Activated effector memory CD4-positive, alpha-beta T cell treated with anti-CD3 and anti-CD28 coated beads, Interleukin-2, amount 50 U/mL, for 16 hours (primary cell): ENCODE measurements at regions not wholly inside any gene's neighbourhood (a gene's known extent, or its start where the extent isn't known, plus 50 kb on each side); places are given as distances from the start of the nearest gene placed in this dataset.
"Not testable (repeated sequence)": the region's sequence is repeated elsewhere in the genome, so short reads cannot be mapped to it uniquely, and the experiment has no call there.

Experiments
- DNase-seq: peaks from one replicate; pipeline ENCODE4 v3.0.0-alpha.2; 2020

DNA sequence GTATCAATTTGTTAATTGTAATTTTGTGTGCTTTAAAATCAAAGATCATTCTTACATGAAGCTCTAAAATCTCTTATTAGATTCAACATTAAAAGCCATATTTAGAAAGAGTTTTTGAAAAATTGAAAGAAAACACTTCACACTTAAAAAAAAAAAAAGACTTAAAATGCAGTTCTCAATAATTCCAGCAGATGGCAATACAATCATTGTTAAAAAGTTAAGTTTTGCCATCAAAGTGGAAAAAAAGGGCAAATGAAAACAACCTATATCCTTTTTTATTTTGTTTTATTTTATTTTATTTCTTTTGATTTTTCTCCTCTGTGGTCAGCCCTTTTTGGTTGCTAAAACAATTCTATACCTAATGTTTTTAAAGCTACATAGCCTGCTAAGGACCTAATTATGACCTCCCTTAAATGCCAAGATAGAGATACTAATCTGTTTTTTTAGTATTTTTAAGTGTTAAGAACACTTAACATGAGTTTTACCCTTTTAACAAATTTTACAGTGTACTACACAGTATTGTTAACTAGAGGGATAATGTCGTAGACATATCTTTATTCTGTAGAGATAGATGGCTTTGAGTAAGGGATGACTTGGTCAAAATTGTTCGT is 154.2 kb upstream of the DAB2 start:
- no peak for DNase-seq

DNA sequence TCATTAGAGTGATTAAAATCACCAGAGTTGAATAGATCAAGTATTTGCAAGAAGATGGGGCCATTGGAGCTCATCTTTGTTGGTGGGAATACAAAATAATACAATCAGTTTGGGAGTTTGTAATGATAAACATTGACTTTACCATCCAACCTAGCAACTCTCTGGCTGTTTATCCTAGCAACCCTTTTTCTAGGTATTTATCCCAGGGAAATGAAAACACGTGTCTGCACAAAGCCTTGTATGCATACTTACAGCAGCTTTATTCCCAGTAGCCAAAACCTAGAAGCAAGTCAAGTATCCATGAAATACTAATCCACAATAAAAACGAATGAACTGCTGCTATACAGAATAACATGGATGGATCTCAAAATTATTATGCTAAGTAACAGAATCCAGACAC is 152.7 kb upstream of the DAB2 start:
- DNase-seq: no peak

DNA sequence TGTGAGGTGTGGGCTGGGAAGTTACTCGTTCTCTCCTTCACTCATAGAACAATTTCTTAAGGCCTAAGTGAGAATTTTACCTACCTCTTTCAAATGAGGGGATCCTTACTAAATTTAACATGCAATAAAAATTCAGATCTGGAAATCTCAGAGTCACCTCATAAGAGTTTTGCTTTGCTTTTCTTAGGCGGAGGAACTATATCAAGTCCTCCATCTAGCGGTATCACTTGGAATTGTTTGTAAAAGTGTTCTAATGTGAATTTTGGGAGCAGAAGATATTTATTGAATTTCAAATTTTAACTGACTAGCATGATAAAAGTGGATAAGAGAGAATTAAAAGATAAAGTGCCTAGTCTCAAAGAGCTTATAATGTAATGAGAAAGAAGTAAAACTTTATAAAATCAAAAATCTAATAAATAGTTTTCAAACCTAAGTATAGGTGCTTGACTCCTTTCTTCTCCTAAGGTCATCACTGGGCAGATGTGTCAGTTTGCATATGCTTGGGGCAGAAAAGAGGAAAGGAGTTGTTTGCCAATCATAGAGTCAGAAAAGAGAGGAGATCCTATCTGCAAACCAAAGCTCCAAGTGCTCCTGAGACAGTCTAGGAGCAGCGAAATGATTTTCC is 145.7 kb upstream of the DAB2 start:
- DNase-seq: no peak

DNA sequence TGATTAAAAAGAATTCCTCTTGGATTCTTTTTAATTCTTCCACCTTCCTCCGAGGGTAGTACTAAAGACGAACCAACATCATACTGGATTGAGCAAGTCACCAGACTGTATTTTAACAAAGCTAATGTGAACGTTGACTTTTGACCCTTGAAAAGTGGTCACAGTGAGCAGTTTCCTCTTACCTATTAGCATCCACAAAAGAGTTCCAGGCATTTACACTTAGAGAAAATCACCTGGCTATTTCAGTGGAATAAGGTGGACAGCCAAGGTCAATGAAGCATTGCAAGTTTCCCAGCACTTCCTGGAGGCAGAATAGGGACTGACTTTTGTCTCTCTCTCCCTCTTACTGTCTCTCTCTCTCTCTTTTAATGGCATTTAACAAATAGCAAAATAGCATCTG is 145.1 kb upstream of the DAB2 start:
- no peak for DNase-seq

DNA sequence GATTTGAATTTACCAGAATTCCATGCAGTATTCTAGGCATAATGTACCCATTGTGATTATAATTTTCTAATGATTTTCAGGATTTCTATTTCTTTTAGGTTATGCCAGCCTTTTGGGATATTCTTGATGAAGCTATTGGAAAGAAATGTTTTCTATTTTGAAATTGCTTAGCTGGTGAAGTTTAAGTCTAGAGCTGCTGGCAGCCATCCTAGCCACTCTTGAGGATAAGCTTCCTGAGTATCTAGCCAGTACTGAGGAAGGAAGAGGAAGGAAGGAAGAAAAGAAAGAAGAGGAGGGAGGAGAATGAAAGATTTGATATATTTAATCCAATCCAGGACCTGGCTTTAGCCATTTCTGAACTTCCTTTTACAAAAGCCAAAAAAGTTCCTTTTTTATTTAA is 142.1 kb upstream of the DAB2 start:
- no peak for DNase-seq

DNA sequence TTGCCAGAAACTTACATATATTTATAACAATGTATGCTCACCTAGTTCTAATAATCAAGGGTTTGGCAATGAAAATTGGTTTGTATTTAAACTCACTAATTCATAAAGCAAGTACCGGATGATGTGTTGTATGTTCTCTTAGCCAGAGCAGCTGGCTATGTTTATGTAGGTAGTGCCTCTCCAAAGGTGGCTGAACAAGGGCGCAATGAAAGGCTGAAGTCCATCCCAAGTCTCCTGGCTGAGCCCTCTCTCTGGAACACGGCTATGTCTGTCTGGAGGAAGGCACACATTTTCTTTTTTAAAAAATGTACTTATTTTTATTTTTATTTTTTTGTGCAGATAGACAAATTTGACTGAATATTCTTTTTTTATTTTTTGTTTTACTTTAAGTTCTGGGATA is 141.2 kb upstream of the DAB2 start:
- DNase-seq: no peak

DNA sequence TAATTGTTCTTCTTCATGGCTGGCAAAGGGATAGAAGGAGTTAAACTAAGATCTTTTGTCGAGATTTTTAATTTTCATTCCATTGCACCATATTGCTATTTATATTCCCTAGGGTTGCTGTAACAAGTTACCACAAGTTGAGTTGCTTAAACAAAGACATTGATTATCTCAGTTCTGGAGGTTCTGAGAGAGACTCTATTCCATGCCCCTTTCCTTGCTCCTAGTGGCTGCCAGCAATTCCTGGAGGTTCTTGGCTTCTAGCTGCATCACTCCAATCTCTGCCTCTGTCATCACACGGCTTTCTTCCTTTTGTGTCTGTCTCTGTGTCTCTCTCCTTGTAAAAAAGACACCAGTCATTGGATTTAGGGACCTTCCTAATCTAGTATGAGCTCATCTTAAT is 136.6 kb upstream of the DAB2 start:
- DNase-seq: no peak

DNA sequence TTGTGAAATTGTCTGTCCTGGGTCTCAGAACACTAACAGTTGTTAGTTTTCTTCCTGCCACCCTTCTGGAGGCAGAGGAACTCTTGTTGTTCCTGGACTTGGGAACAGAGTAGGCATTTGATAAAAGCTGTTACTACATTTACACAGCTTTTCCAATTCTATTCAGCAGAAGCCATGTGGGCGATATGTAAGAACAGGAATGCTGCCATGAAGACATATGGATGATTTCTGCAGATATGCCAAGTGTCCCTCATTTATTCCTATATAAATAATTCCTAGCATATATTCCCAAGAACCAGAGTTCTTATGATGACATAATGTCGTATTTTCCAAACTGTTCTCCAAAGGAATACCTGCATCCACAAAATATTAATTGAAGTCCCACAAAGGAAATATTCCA is 135.9 kb upstream of the DAB2 start:
- DNase-seq: no peak

DNA sequence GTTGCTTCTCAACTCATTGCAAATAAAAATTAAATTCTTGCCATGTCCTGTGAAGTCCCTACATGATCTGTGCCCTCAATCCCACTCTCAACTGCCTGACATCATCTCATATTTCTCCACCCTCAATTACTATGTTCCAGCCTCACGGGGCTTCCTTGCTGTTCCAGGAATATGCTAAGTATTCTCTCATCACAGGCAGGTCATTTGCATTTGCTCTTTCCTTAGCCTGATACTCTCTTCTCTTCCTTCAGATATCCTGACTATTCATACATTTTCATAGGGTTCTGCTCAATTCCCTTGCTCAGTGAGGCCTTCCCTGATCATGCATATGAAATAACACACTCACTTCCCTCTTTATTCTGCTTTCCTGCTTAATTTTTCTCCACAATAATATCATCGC is 135.1 kb upstream of the DAB2 start:
- DNase-seq: no peak

DNA sequence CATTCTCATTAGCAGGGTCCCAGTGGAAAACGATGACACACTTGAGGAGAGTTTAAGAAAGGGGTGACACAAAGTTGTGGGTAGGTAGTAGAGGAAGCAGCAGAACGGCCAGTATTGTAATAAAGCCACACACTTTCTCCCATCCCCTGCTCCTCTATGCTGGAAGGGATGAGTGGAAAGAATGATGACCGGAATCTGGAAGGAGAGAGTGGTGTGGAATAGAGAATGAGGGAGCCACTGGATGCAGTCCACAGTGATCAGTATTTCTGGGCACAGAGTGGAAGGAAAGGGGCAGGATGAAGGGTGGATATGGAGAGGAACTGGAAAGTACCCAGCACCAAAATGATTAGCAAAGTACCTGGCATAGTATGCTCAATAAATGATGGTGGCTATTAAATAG is 133.8 kb upstream of the DAB2 start:
- no peak for DNase-seq

DNA sequence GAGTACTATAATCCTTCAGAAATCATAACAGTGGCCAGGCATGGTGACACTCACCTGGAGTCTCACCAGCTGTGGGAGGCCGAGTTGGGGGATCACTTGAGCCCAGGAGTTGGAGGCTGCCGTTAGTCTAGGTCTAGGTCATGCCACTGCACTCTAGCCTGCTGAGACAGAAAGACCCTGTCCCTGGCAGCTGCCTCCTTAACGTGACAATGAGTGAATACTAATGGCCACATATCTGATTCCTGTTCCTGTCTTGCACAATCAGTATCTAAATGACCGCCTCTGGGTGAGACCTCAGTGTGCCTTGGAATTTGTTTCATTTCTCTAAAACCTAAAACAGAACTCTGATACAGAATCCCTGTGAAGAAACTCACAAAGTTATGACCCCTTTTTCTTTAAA is 131.0 kb upstream of the DAB2 start:
- no peak for DNase-seq

DNA sequence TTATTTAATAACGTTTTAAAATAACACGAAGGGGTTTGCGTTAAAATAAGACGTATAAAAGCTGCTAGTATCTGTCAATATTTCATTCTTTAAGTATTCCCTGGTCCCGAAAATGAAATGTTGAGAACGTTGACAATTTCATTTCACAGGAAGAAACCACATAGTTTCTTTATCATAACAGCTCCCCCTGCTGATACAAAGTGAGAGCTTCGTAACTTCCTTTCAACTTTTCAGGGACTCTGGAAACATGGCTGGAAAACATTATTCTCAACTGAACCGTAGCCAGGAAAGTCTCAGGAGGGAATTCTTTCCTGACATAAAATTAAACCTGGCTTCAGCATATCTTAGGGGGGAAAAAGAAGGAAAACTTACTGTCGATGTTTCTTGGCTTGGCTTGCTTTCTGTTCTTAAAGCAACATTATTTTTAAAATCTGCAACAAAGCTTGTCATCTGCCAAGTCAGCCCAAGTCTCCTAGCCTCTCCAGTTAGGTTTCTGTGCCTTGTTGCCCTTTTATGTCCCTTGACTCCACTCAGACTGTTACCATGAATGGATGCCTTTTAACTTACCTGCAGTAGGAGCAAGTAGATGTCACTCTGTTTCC is 122.9 kb upstream of the DAB2 start:
- DNase-seq: no peak

DNA sequence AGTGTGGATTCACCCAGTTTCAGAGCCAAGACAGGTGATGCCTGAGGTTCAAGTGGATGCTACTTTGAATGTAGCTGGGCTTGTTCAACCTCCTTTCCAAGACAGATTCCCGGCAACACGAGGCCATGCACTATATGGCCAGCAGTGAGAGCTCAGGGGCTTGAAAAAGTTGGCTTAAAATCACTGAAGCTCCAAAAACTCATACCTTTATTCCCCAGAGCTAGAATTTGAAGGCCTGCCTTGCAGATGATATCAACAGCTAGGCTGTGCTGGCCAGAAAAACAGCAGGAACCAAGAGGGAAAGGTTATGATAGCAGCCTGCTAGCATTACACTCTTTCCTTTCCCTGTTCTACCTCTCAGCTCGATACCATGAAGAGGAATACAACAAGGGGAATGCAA is 120.2 kb upstream of the DAB2 start:
- DNase-seq: no peak

DNA sequence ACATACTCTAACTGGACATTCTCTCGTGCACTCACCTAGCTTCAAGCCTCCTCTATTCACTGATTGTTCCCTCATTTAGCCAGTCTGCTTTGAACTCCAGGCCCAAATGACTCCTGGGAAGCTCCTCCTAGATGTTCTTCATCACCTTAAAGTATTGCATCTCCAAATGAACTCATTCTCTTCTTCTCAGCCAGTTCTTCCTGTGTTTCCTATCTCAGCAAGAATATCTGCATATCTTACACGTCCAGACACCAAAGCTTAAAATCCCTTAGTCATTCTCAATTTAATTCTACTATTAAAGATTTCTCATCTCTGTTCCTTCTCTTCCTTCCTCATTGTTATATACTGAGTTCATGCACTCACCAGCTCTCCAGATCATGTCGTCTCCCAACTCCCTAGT is 118.6 kb upstream of the DAB2 start:
- no peak for DNase-seq

DNA sequence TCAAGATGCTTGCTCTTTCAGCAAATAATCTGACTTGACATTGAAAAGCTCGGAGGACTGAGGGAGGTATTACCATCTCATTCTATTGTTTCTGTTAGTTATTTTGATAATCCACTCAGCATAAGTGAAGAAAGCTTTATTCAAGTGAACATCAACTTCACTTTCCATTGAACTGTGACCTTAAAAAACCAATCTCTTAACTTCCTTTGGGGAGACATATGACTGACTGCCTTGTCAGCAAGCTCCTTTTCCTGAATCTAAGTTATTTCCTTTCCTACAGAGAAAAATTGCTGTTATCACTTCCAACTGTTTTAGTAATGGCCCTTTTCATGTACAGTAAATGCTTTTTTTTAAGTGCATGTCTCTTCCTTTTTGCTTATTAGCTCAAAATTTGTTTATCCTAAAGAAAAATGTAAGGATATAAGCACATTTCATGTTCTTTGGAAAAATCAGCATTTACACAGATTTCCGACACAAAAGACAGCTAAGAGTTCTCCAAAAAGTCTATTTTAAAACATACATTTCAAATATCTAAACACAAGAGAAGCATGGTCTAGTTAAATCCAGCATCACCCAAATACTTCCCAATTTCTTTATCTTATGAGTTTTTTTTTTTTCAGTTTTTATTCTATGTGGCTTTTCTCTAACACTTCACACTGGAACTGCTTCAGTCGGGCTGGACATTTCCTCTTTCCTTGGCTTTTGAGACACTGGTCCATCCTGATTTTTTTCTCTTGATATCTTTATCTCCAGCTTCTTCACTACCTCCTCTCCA is 117.9 kb upstream of the DAB2 start:
- DNase-seq: no peak

DNA sequence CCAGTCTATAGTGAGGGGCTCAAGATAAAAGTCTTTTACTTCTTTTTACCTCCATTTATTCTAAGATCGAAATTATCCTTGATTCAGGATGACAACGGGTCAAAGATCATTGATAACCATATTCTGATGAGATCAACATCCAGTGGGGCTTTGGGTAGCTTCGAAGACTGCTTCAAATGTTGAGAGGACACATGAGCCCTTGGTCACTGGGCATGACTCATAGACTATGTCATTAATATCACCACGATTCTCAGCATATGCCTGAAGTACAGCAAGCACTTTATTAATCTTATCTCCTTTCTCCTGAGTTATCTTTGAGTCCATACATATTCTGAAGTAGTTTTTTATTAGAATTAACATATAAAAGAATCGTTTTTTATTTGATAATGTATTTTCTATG is 117.1 kb upstream of the DAB2 start:
- no peak for DNase-seq

DNA sequence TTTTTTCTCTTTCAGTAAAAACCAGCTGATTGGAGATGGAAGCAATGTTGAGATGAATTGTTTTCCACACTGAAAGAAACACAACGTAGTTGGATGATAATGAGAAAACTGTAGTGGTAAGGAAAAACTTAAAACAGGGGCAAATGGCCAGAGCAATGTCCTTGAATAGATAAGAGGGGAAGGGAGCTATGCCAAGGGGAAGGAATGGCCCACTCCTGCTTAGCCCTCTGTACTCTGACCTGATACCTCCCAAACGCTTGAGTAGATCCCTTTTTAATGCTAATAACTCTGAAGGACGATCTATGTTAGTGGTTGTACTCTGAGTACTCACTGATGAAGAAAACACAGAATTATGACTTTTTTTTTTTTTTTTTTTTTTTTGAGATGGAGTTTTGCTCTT is 114.7 kb upstream of the DAB2 start:
- no peak for DNase-seq

DNA sequence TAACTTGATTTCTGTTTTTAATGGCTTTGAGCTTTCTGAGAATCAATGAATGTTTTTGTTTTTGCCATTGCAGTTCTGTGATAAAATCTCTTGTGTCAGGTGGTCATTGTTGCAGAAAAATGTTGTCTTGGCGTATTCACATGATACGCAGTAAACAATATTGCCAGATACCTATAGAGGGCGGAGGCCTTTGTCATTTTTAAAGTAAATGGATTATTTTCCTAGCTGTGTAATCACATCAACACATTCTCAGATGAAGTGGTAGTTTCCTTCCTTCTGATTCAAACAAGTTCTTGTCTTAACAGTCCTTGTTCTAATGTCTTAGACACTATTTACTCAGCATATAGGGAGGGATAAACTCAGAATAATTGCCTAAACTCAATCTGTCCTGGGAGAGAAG is 109.9 kb upstream of the DAB2 start:
- no peak for DNase-seq

DNA sequence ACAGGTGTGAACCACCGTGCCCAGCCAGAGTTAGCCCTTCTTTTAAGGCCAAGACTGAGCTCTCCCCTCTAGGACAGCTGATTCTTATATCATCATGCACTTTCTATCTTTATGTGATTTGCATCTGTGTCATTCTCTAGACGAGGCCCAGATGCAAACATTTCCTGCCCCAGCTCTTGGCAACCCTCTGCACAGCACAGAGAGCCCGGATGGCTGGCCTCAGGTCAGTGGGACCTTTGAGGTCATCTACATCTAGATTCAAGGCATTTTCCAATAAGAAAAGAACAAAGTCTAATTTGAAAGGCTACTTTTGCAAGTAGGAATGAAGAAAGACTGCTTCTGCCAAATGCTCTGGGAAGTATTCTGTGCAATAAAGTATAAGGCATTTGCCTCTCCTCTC is 109.0 kb upstream of the DAB2 start:
- no peak for DNase-seq

DNA sequence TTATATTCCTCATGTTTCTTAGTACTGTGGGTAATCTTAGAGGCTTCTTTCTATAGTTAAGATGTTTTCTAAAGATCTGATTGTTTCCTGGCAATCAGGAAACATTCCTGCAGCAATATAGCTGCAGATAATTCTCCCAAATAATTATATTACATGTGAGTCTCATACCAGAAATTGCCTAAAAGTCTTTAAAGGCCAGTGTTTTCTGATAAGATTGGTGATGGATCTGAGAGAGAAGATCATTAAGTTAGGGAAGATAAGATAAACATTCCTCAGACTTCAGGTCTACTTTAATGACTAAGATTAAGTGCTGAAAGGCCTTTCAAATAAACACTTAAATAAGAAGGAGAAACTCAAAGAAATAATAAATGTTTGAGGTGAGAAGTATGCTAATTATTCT is 107.7 kb upstream of the DAB2 start:
- no peak for DNase-seq

DNA sequence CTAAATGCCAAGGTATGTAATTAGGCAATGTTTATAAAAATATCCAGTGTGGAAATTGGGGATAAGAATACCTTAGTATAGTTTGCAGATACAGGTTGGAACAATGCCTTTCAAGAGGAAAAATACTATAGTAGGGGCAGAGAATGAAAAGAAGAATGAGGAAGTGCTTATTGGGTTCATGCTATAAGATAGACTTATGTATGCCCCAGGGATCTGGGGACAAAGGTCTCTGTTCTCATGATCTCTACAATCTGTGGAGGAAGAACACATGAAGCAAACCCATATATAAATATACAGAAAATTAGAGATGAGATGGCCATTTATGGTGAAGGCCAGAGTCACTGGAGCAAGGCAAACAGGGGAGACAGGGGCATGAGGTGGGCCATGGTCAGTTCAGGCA is 106.5 kb upstream of the DAB2 start:
- no peak for DNase-seq

DNA sequence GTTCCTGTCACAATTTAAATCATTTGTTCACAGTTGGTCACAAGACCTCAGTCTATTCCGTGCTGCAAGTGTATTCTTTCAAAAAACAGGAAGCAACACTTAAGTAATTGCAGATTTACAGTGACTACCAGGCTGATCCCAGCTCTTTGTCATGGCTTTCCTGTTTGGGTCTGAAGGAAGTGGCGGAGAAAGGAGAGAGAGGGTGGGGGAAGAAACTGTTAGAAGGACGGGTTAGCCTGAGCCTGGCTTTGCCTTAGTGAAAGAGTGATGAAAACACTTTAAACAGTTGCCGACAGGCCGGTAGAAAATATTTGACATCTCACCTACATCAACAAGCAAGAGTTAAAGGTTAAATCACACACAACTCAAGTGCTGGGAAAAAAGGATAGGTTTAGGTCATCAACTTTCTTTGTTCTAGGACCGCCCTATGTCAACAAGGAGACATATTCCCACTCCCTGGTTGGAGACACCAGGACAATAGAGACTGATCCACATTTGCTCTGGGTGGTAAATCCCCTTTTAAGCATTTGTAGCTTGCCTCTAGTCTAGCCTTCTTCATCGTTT is 102.2 kb upstream of the DAB2 start:
- DNase-seq: no peak

DNA sequence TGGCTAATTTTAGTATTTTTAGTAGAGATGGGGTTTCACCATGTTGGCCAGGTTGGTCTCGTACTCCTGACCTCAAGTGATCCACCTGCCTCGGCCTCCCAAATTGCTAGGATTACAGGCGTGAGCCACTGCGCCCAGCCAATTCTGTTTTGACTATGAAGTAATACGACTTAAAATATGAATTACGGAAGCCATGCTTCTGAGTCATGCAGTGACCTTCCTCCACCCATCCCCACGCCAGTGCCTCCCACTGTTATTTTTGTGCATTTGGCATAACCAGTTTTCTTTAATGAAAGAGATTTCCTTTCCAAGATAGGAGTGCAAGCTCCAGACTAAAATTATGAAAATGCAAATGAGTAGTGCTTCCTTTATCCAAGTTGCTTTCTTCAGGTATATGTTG is 101.0 kb upstream of the DAB2 start:
- not testable (repeated sequence) for DNase-seq

DNA sequence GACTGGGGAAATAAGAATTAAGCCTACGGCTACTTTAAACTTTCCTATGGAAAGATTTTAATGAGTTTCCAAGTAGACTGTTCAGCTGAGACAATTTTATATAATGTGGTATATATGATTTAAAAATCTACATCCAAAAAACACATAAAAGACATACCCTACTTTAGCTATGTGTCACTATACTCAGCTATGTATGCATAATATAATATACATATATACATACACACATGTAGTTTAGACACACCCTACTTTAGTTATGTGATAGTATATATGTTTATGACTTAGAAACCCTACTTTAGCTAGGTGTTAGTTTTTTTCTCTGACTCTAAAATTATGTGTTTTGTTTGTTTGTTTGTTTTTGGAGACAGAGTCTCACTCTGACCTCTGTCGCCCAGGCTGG is 100.5 kb upstream of the DAB2 start:
- DNase-seq: no peak
